GM23338 (cell line): ENCODE measurements at regions not wholly inside any gene's neighbourhood (a gene's known extent, or its start where the extent isn't known, plus 50 kb on each side); places are given as distances from the start of the nearest gene placed in this dataset.

Experiments used
- ATAC-seq: fragments of 200-7000 bp; cut with Tn5 transposase; 3 replicates; pipeline ENCODE4 v1.9.1; 2020
- DNase-seq: peaks from one replicate; pipeline ENCODE4 v3.0.0-alpha.2; 2015; ENCODE audit warnings: low spot score
- H2AFZ ChIP-seq: fragments of 200-600 bp; sonication (generic); 2 replicates; pipeline ENCODE4 v1.8.0; 2016; ENCODE audit warnings: antibody characterized with exemption, mild to moderate bottlenecking, moderate library complexity
- H3F3A ChIP-seq: fragments of 200-600 bp; sonication (generic); replicated peaks from 2 replicates; pipeline ENCODE4 v1.8.0; 2017; ENCODE audit warnings: antibody characterized with exemption, mixed run types, low read depth
- H3K27ac ChIP-seq: fragments of 200-600 bp; sonication (generic); 2 replicates; pipeline ENCODE4 v1.6.1; 2016; ENCODE audit warnings: low read depth
- H3K27me3 ChIP-seq: fragments of 200-600 bp; sonication (generic); 2 replicates; pipeline ENCODE4 v1.8.0; 2016; ENCODE audit warnings: mild to moderate bottlenecking, mixed run types, moderate library complexity; ENCODE audit not compliant: insufficient read depth
- H3K36me3 ChIP-seq: fragments of 200-600 bp; sonication (generic); 2 replicates; pipeline ENCODE4 v1.8.0; 2016; ENCODE audit warnings: mild to moderate bottlenecking; ENCODE audit not compliant: insufficient read depth
- H3K4me1 ChIP-seq: fragments of 200-600 bp; sonication (generic); 2 replicates; pipeline ENCODE4 v1.8.0; 2016; ENCODE audit warnings: mild to moderate bottlenecking, moderate library complexity; ENCODE audit not compliant: insufficient read depth
- H3K4me2 ChIP-seq: fragments of 200-600 bp; sonication (generic); 2 replicates; pipeline ENCODE4 v1.7.1; 2017; ENCODE audit warnings: mixed run types
- H3K4me3 ChIP-seq: fragments of 200-600 bp; sonication (generic); 2 replicates; pipeline ENCODE4 v1.6.1; 2016; ENCODE audit warnings: mixed run types
- H3K79me2 ChIP-seq: fragments of 200-600 bp; sonication (generic); replicated peaks from 2 replicates; pipeline ENCODE4 v1.8.0; 2017; ENCODE audit warnings: mild to moderate bottlenecking; ENCODE audit not compliant: insufficient read depth
- H3K9me2 ChIP-seq: fragments of 200-600 bp; sonication (generic); 2 replicates; pipeline ENCODE4 v1.8.0; 2017; ENCODE audit not compliant: insufficient read depth
- H4K20me1 ChIP-seq: fragments of 200-600 bp; sonication (generic); replicated peaks from 2 replicates; pipeline ENCODE4 v1.8.0; 2017; ENCODE audit warnings: mild to moderate bottlenecking; ENCODE audit not compliant: insufficient read depth
- H3K27ac Mint-ChIP-seq: 2 replicates; pipeline ENCODE4 v1.8.0; 2020; ENCODE audit warnings: inconsistent platforms, mild to moderate bottlenecking, moderate library complexity, mixed read lengths
- H3K27me3 Mint-ChIP-seq: 3 replicates; pipeline ENCODE4 v1.8.0; 2022; ENCODE audit warnings: low read depth, mild to moderate bottlenecking, moderate library complexity, mixed read lengths, inconsistent platforms; ENCODE audit not compliant: insufficient read depth, poor library complexity
- H3K36me3 Mint-ChIP-seq: 3 replicates; pipeline ENCODE4 v1.8.0; 2021; ENCODE audit warnings: low read depth, mild to moderate bottlenecking, inconsistent platforms, moderate library complexity, mixed read lengths
- H3K4me1 Mint-ChIP-seq: 3 replicates; pipeline ENCODE4 v1.8.0; 2020; ENCODE audit warnings: mild to moderate bottlenecking, inconsistent platforms, mixed read lengths
- H3K4me3 Mint-ChIP-seq: 3 replicates; pipeline ENCODE4 v1.8.0; 2021; ENCODE audit warnings: moderate library complexity, mild to moderate bottlenecking, inconsistent platforms, mixed read lengths
- H3K9me3 Mint-ChIP-seq: 3 replicates; pipeline ENCODE4 v1.8.0; 2020; ENCODE audit warnings: moderate library complexity, mild to moderate bottlenecking, inconsistent platforms, mixed read lengths
- CREB1 ChIP-seq: fragments of 250-450 bp; sonication (Bioruptor Pico); IDR thresholded peaks from 2 replicates; pipeline ENCODE4 v1.5.0; 2020; ENCODE audit warnings: low read depth, mild to moderate bottlenecking, moderate library complexity
- EZH2 ChIP-seq: fragments of 200-600 bp; sonication (generic); IDR thresholded peaks from one replicate; pipeline ENCODE4 v1.8.0; 2017; ENCODE audit warnings: antibody characterized with exemption, mild to moderate bottlenecking, low read depth; ENCODE audit not compliant: unreplicated experiment
- EZH2phosphoT487 ChIP-seq: fragments of 200-600 bp; sonication (generic); IDR thresholded peaks from one replicate; pipeline ENCODE4 v1.8.1; 2018; ENCODE audit warnings: antibody characterized with exemption; ENCODE audit not compliant: unreplicated experiment
- JUNB ChIP-seq: IDR thresholded peaks from one replicate; pipeline ENCODE4 v1.6.1; 2016; ENCODE audit warnings: antibody characterized with exemption; ENCODE audit not compliant: unreplicated experiment
- NANOG ChIP-seq: IDR thresholded peaks from 2 replicates; pipeline ENCODE4 v1.6.1; 2016; ENCODE audit warnings: antibody characterized with exemption, borderline replicate concordance
- POLR2AphosphoS5 ChIP-seq: IDR thresholded peaks from 2 replicates; pipeline ENCODE4 v1.6.1; 2016; ENCODE audit warnings: antibody characterized with exemption, low read depth
- STAT1 ChIP-seq: IDR thresholded peaks from one replicate; pipeline ENCODE4 v1.6.1; 2016; ENCODE audit warnings: antibody characterized with exemption; ENCODE audit not compliant: unreplicated experiment
- ZNF114 ChIP-seq: fragments of 250-450 bp; sonication (Bioruptor Pico); IDR thresholded peaks from 2 replicates; pipeline ENCODE4 v1.5.0; 2020; ENCODE audit warnings: mild to moderate bottlenecking, moderate library complexity
- ZNF331 ChIP-seq: fragments of 250-450 bp; sonication (Bioruptor Pico); IDR thresholded peaks from 2 replicates; pipeline ENCODE4 v1.5.0; 2020; ENCODE audit warnings: low read depth, mild to moderate bottlenecking, moderate library complexity
- TF ChIP-seq, protein P1 (sequence below), 2 experiments: fragments of 200-600 bp in 1 of 2; sonication (generic) in 1 of 2; conservative IDR thresholded peaks; 2 replicates each; pipeline versions ENCODE4 v1.5.1 to v1.6.1; 2016 to 2017; ENCODE audit warnings: antibody characterized with exemption in 2 of 2, low read depth in 2 of 2, mild to moderate bottlenecking in 2 of 2, moderate library complexity in 1 of 2
- TF ChIP-seq, protein P2 (sequence below): fragments of 250-450 bp; sonication (Bioruptor Pico); IDR thresholded peaks from 2 replicates; pipeline ENCODE4 v1.5.0; 2020; ENCODE audit warnings: mild to moderate bottlenecking, moderate library complexity
- TF ChIP-seq, protein P3 (sequence below): IDR thresholded peaks from one replicate; pipeline ENCODE4 v1.6.1; 2018; ENCODE audit warnings: antibody characterized with exemption; ENCODE audit not compliant: unreplicated experiment
- TF ChIP-seq, protein P4 (sequence below): IDR thresholded peaks from 2 replicates; pipeline ENCODE4 v1.6.1; 2016; ENCODE audit warnings: antibody characterized with exemption

DNA sequence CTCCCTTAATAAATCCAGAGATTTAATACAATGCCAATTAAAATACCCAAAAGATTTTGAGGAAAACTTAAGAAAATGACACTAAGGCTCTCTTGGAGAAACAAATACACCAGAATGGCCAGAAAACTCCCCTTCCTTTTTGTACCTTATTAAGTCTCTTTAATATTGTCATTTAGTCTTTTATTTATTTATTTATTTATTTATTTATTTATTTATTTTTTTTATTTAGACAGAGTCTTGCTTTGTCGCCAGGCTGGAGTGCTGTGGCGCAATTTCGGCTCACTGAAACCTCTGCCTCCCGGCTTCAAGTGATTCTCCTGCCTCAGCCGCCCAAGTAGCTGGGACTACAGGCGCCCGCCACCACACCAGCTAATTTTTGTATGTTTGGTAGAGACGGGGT is 210.6 kb downstream of the DACT1 start:
- Histone ChIP-seq H3K27ac (no peak overlapping the region), H3K4me2 (no peak overlapping the region), H3F3A (no peaks in the 10 kb centered on the region), H3K4me3 (no peak overlapping the region), H3K27me3 (no peaks in the 10 kb centered on the region), H3K9me2 (no peaks in the 10 kb centered on the region), H3K79me2 (no peaks in the 10 kb centered on the region), H4K20me1 (no peaks in the 10 kb centered on the region), H3K4me1 (no peaks in the 10 kb centered on the region), H3K36me3 (no peaks in the 10 kb centered on the region), H2AFZ (no peak overlapping the region)
- ATAC-seq: no peak
- no peak for TF ChIP-seq POLR2AphosphoS5
- no peak for TF ChIP-seq ZNF331 (CRISPR knock-in tag)
- no peak for TF ChIP-seq ZNF114
- no peak for TF ChIP-seq CREB1
- no peak for TF ChIP-seq EZH2
- TF ChIP-seq STAT1: no peak
- no peak for TF ChIP-seq NANOG
- TF ChIP-seq JUNB: no peak
- TF ChIP-seq, protein P1, sequence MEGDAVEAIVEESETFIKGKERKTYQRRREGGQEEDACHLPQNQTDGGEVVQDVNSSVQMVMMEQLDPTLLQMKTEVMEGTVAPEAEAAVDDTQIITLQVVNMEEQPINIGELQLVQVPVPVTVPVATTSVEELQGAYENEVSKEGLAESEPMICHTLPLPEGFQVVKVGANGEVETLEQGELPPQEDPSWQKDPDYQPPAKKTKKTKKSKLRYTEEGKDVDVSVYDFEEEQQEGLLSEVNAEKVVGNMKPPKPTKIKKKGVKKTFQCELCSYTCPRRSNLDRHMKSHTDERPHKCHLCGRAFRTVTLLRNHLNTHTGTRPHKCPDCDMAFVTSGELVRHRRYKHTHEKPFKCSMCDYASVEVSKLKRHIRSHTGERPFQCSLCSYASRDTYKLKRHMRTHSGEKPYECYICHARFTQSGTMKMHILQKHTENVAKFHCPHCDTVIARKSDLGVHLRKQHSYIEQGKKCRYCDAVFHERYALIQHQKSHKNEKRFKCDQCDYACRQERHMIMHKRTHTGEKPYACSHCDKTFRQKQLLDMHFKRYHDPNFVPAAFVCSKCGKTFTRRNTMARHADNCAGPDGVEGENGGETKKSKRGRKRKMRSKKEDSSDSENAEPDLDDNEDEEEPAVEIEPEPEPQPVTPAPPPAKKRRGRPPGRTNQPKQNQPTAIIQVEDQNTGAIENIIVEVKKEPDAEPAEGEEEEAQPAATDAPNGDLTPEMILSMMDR (conservative IDR thresholded peaks at IDR 0.05; ENCODE audit: low read depth in 2 of 2): no peak
- TF ChIP-seq, protein P2, sequence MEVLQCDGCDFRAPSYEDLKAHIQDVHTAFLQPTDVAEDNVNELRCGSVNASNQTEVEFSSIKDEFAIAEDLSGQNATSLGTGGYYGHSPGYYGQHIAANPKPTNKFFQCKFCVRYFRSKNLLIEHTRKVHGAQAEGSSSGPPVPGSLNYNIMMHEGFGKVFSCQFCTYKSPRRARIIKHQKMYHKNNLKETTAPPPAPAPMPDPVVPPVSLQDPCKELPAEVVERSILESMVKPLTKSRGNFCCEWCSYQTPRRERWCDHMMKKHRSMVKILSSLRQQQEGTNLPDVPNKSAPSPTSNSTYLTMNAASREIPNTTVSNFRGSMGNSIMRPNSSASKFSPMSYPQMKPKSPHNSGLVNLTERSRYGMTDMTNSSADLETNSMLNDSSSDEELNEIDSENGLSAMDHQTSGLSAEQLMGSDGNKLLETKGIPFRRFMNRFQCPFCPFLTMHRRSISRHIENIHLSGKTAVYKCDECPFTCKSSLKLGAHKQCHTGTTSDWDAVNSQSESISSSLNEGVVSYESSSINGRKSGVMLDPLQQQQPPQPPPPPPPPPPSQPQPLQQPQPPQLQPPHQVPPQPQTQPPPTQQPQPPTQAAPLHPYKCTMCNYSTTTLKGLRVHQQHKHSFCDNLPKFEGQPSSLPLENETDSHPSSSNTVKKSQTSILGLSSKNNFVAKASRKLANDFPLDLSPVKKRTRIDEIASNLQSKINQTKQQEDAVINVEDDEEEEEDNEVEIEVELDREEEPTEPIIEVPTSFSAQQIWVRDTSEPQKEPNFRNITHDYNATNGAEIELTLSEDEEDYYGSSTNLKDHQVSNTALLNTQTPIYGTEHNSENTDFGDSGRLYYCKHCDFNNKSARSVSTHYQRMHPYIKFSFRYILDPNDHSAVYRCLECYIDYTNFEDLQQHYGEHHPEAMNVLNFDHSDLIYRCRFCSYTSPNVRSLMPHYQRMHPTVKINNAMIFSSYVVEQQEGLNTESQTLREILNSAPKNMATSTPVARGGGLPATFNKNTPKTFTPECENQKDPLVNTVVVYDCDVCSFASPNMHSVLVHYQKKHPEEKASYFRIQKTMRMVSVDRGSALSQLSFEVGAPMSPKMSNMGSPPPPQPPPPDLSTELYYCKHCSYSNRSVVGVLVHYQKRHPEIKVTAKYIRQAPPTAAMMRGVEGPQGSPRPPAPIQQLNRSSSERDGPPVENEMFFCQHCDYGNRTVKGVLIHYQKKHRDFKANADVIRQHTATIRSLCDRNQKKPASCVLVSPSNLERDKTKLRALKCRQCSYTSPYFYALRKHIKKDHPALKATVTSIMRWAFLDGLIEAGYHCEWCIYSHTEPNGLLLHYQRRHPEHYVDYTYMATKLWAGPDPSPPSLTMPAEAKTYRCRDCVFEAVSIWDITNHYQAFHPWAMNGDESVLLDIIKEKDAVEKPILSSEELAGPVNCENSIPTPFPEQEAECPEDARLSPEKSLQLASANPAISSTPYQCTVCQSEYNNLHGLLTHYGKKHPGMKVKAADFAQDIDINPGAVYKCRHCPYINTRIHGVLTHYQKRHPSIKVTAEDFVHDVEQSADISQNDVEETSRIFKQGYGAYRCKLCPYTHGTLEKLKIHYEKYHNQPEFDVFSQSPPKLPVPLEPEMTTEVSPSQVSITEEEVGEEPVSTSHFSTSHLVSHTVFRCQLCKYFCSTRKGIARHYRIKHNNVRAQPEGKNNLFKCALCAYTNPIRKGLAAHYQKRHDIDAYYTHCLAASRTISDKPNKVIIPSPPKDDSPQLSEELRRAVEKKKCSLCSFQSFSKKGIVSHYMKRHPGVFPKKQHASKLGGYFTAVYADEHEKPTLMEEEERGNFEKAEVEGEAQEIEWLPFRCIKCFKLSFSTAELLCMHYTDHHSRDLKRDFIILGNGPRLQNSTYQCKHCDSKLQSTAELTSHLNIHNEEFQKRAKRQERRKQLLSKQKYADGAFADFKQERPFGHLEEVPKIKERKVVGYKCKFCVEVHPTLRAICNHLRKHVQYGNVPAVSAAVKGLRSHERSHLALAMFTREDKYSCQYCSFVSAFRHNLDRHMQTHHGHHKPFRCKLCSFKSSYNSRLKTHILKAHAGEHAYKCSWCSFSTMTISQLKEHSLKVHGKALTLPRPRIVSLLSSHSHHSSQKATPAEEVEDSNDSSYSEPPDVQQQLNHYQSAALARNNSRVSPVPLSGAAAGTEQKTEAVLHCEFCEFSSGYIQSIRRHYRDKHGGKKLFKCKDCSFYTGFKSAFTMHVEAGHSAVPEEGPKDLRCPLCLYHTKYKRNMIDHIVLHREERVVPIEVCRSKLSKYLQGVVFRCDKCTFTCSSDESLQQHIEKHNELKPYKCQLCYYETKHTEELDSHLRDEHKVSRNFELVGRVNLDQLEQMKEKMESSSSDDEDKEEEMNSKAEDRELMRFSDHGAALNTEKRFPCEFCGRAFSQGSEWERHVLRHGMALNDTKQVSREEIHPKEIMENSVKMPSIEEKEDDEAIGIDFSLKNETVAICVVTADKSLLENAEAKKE (CRISPR knock-in tag): no peak
- TF ChIP-seq, protein P3, sequence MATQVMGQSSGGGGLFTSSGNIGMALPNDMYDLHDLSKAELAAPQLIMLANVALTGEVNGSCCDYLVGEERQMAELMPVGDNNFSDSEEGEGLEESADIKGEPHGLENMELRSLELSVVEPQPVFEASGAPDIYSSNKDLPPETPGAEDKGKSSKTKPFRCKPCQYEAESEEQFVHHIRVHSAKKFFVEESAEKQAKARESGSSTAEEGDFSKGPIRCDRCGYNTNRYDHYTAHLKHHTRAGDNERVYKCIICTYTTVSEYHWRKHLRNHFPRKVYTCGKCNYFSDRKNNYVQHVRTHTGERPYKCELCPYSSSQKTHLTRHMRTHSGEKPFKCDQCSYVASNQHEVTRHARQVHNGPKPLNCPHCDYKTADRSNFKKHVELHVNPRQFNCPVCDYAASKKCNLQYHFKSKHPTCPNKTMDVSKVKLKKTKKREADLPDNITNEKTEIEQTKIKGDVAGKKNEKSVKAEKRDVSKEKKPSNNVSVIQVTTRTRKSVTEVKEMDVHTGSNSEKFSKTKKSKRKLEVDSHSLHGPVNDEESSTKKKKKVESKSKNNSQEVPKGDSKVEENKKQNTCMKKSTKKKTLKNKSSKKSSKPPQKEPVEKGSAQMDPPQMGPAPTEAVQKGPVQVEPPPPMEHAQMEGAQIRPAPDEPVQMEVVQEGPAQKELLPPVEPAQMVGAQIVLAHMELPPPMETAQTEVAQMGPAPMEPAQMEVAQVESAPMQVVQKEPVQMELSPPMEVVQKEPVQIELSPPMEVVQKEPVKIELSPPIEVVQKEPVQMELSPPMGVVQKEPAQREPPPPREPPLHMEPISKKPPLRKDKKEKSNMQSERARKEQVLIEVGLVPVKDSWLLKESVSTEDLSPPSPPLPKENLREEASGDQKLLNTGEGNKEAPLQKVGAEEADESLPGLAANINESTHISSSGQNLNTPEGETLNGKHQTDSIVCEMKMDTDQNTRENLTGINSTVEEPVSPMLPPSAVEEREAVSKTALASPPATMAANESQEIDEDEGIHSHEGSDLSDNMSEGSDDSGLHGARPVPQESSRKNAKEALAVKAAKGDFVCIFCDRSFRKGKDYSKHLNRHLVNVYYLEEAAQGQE: no peak
- TF ChIP-seq EZH2phosphoT487: no peak
- TF ChIP-seq, protein P4, sequence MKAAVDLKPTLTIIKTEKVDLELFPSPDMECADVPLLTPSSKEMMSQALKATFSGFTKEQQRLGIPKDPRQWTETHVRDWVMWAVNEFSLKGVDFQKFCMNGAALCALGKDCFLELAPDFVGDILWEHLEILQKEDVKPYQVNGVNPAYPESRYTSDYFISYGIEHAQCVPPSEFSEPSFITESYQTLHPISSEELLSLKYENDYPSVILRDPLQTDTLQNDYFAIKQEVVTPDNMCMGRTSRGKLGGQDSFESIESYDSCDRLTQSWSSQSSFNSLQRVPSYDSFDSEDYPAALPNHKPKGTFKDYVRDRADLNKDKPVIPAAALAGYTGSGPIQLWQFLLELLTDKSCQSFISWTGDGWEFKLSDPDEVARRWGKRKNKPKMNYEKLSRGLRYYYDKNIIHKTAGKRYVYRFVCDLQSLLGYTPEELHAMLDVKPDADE: no peak
- H3K9me3 Mint-ChIP-seq: no peaks in the 10 kb centered on the region
- H3K4me3 Mint-ChIP-seq: no peak overlapping the region
- H3K27me3 Mint-ChIP-seq: no peaks in the 10 kb centered on the region
- no peak for DNase-seq
- H3K27ac Mint-ChIP-seq: no peak overlapping the region
- no peaks in the 10 kb centered on the region for H3K36me3 Mint-ChIP-seq
- peaks cover 7% of the 10 kb centered on the region for H3K4me1 Mint-ChIP-seq
